NCI-H69 (cell line): ENCODE measurements at regions not wholly inside any gene's neighbourhood (a gene's known extent, or its start where the extent isn't known, plus 50 kb on each side); places are given as distances from the start of the nearest gene placed in this dataset.
"Not testable (repeated sequence)": the region's sequence is repeated elsewhere in the genome, so short reads cannot be mapped to it uniquely, and the experiment has no call there.

Experiments
- DNase-seq: peaks from one replicate; lab custom pipeline; 2025; lab: John Stamatoyannopoulos, UW

- no peak for DNase-seq
Measured at GRCh38 chr9:135404451-135405144, 75.0 kb upstream of the PPP1R26 start.

GRCh38 chr9:135405145-135405464, 74.5 kb upstream of the PPP1R26 start:
- DNase-seq: not testable (repeated sequence)

GRCh38 chr9:135408476-135409254, 70.9 kb upstream of the PPP1R26 start:
- DNase-seq: no peak

DNA sequence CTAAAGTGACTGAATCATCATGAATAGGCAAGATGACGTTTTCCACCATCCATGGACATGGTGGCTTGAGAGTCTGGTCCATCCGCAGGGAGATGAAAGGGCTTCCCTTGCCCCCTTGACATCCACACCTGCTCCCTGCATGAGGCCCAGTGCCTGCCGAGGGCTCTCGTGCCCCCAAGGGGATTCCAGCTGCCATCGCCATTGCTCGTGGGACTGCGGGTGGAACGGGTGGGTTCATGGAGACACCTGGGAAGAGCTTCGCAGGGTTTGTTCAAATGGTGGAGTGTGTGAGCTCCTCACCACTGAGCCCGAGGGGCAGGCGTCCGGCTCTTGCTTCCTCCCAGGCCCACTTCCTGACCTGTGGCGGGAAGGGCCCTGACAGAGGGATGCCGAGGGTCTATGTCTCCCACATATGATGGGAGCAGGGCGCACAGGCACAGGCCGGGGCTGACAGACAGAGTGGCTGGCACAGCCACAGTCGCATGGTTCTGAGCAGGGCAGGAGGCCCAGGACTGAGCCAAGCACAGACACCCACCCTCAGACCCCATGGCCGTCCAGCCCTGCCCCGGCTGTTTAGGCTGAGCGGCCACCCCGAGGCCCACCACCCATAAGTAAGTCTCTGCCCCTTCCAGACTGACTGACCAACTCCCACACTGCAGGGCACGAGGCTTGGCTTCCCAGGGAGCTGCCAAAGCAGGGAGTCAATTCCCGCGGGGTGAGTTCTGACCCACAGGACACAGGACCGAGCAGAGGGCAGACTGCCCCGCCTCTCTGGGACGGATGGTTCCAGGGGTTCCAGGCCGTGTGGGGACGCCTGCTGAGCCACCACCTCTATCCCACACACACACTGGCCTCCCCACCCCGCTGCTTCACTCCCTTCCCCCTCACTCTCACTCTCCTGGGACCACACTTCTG, 70.0 kb upstream of the PPP1R26 start:
- DNase-seq: no peak

- DNase-seq: no peak
Measured at GRCh38 chr9:135410421-135410820, 69.2 kb upstream of the PPP1R26 start.

GRCh38 chr9:135410831-135411473, 68.6 kb upstream of the PPP1R26 start:
- no peak for DNase-seq

GRCh38 chr9:135411605-135412004, 68.0 kb upstream of the PPP1R26 start:
- DNase-seq: not testable (repeated sequence)

DNA sequence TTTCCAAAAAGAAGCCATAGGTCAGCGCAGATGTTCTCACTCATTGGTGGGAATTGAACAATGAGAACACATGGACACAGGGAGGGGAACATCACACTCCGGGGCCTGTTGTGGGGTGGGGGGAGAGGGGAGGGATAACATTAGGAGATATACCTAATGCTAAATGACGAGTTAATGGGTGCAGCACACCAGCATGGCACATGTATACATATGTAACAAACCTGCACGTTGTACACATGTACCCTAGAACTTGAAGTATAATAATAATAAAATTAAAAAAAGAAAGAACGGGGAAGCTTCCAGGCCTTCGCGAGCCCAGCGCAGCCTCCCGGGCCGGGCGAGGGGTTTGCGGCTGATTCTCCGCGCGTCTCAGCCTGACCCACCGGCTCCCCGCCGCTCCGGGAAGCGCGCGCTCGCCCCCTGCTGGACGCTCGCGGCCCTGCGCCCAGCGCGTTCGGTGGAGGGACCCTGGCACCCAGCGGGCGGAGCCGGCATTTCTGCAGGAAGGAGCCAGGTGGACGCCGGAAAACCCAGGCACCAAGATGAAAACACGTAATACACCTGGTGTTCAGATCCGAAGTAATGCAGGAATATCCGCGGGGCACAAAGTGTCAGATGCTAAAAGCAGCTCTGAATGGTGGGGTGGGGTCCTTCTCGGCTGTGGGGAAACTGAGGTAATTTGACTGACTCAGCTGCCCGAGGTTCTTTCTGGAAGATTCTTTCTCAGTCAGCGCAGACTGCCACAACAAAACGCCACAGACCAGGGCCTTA, 67.1 kb upstream of the PPP1R26 start:
- peak; percentile 86 for DNase-seq

DNA sequence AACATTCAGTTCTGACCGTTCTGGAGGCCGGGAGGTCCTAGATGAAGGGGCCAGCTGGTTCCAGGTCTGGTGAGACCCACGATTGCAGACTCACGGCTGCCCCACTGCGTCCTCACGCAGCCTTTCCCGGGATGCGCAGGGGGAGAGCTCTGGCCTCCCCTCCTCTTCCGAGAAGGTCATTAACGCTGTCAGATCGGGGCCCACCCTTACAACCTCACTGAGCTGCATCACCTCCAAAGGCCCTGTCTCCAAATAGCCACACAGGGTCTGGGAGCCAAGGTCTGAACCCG, 66.6 kb upstream of the PPP1R26 start:
- no peak for DNase-seq

DNA sequence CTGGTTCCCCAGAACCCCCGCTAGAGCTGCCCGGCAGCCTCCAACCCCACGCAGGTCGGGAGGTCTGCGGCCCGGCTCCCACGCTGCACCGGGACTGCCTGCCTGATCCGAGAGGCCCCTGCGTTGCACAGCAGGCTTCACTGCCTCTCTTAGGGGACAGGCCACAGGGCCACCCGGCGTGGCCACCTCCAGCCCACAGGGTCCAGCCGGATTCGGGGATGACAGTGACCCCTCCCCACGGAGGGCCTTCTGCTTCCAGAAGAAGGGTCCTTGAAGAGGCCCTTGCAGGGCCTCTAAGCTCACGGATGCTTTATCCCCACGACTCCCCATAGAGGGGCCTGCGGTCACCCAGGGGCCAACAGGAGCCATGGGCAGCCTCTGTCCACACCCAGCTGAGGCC, 66.1 kb upstream of the PPP1R26 start:
- DNase-seq: no peak

DNA sequence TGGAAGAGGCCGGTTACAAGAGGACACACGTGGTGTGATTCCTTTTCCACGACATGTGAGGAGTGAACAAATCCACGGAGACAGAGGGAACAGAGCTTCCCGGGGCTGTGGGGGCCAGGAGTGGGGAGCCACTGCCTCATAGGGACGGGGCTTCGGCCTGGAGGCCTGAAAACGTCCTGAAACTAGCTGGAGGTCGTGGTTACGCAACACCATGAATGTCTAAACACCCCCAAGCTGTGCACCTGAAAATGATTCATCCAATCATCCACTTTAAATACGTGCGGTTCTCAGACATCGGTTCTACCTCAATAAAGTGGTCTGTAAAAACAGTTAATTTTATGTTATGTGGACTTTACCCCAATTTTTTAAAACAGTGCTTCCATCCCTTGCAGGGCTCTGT, 65.3 kb upstream of the PPP1R26 start:
- DNase-seq: no peak

- no peak for DNase-seq
Measured at GRCh38 chr9:135415586-135415985, 64.0 kb upstream of the PPP1R26 start.

DNA sequence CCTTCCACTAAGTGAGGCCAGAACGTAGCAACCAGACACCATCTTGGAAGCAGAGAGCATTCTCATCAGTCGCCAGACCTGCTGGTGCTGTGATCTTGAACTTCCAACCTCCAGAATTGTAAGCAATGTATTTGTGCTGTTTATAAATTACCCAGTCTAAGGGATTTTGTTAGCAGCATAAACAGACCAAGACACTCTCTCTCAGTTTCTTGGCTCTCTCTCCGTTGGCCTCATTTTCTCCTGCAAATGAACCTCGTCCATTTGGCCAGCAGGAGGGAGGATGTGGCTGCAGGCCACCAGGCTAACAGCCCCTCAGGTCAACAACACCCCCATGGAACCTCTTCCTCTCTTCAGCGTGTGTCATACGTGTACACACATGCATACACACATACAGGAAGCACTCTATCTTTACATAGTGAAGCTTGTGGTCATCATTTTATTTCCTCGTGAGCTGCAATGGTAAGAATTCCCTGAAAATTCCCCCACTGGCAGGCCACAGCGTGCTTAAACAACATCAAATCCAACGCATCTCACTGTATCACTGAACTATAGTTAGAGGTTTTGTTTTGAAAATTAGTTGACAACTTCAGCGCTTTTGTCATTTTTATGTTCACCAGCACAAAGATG, 62.8 kb upstream of the PPP1R26 start:
- DNase-seq: no peak

- DNase-seq: no peak
Measured at GRCh38 chr9:135418161-135418560, 61.4 kb upstream of the PPP1R26 start.

DNA sequence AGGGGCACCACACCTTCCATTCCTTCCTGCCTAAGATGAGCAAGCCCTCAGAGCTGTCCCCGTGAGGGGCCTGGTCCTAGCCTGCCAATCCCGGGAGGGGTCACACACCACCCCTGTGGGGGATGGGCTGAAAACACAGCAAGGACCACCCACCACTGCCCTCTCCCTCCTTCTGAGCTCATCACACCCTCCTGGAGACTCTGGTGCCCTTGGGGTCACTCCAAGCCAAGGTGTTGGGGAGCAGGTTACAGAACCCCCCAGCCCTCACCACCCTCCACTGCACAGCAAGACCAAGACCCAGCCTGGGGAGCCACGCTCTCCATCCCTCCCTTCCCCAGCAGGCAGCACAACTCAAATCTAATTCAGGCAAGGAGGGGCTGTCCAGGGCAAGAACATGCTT, 60.5 kb upstream of the PPP1R26 start:
- no peak for DNase-seq

- no peak for DNase-seq
Measured at GRCh38 chr9:135422341-135422944, 57.1 kb upstream of the PPP1R26 start.

- DNase-seq: no peak
Measured at GRCh38 chr9:135423725-135424124, 55.9 kb upstream of the PPP1R26 start.
